Panc1 (cell line): ENCODE measurements at regions not wholly inside any gene's neighbourhood (a gene's known extent, or its start where the extent isn't known, plus 50 kb on each side); places are given as distances from the start of the nearest gene placed in this dataset.

ENCODE experiments used
- ATAC-seq: fragments of 200-7000 bp; cut with Tn5 transposase; 2 replicates; pipeline ENCODE4 v1.9.1; 2020; ENCODE audit warnings: mild to moderate bottlenecking, moderate library complexity
- BruUV-seq: library from RNA; stranded (reverse); fragments of 400-500 nt; replicated peaks from 2 replicates; lab custom pipeline; 2021; lab: Mats Ljungman, UMichigan
- CTCF ChIA-PET: fragments of 300-600 bp; sonication (Branson Sonifier 250); formaldehyde crosslinking; loops from one replicate; lab custom pipeline; 2022; ENCODE audit warnings: antibody characterized with exemption; lab: Charles Lee
- POLR2A ChIA-PET: fragments of 300-600 bp; sonication (Branson Sonifier 250); formaldehyde crosslinking; loops from one replicate; lab custom pipeline; 2022; ENCODE audit warnings: antibody characterized with exemption; lab: Charles Lee
- DNase-seq: peaks from one replicate; pipeline ENCODE4 v3.0.0-alpha.2; 2010; ENCODE audit warnings: low read depth, low spot score
- H3K27ac ChIP-seq: 2 replicates; pipeline ENCODE4 v1.5.1; 2011; ENCODE audit warnings: mild to moderate bottlenecking, low read length, inconsistent platforms
- H3K27me3 ChIP-seq: fragments of 200-500 bp; sonication (Bioruptor generic); 2 replicates; pipeline ENCODE4 v1.6.0; 2014; ENCODE audit warnings: low read length, inconsistent platforms; ENCODE audit not compliant: control insufficient read depth, insufficient read depth
- H3K36me3 ChIP-seq: fragments of 200-500 bp; sonication (Bioruptor generic); 2 replicates; pipeline ENCODE4 v1.5.1; 2014; ENCODE audit warnings: inconsistent platforms, mild to moderate bottlenecking, low read length, moderate library complexity; ENCODE audit not compliant: control insufficient read depth, insufficient read depth
- H3K4me1 ChIP-seq: 2 replicates; pipeline ENCODE4 v1.5.1; 2011; ENCODE audit warnings: inconsistent platforms, mild to moderate bottlenecking, low read length, moderate library complexity; ENCODE audit not compliant: control insufficient read depth, insufficient read depth
- H3K4me3 ChIP-seq, 2 experiments: 2 replicates each; pipeline ENCODE4 v1.5.1; 2011 to 2012; ENCODE audit warnings: low read depth in 2 of 2, low read length in 2 of 2, mild to moderate bottlenecking in 2 of 2, inconsistent platforms in 1 of 2, moderate library complexity in 1 of 2
- H3K9me3 ChIP-seq: fragments of 200-500 bp; sonication (Bioruptor generic); 2 replicates; pipeline ENCODE4 v1.5.1; 2014; ENCODE audit warnings: low read depth, mild to moderate bottlenecking, inconsistent platforms, low read length, moderate library complexity; ENCODE audit not compliant: control insufficient read depth, insufficient read depth
- POLR2AphosphoS5 ChIP-seq: IDR thresholded peaks from 2 replicates; pipeline ENCODE4 v1.6.1; 2012; ENCODE audit warnings: mild to moderate bottlenecking, low read depth, low read length, moderate library complexity
- SIN3A ChIP-seq: IDR thresholded peaks from 2 replicates; pipeline ENCODE4 v1.6.1; 2012; ENCODE audit warnings: low read depth, mild to moderate bottlenecking, low read length, moderate library complexity, borderline replicate concordance; ENCODE audit not compliant: insufficient read depth
- TCF7L2 ChIP-seq: IDR thresholded peaks from 2 replicates; pipeline ENCODE4 v1.6.1; 2011; ENCODE audit warnings: mild to moderate bottlenecking, low read depth, low read length, inconsistent platforms
- in situ Hi-C: cut with HindIII; loops from 2 replicates; pipeline ENCODE4 v1.10.0; 2016; ENCODE audit warnings: low sequenced_read_pairs, low pct_unique_long_range_greater_than_20kb
- intact Hi-C: fragments of 100-400 bp; cut with micrococcal nuclease; formaldehyde crosslinking; loops from one replicate; pipeline ENCODE4 v1.10.0; 2022; ENCODE audit not compliant: unreplicated experiment
- TF ChIP-seq, protein P1 (sequence below), 2 experiments: IDR thresholded peaks; 2 replicates each; pipeline ENCODE4 v1.6.1; 2011 to 2012; ENCODE audit warnings: low read depth in 2 of 2, control low read depth in 1 of 2, low read length in 1 of 2, mild to moderate bottlenecking in 1 of 2, moderate library complexity in 1 of 2; ENCODE audit not compliant: insufficient read depth in 1 of 2
- TF ChIP-seq, protein P2 (sequence below): fragments of 450-650 bp; IDR thresholded peaks from 2 replicates; pipeline ENCODE4 v1.5.1; 2017; ENCODE audit warnings: mild to moderate bottlenecking

DNA sequence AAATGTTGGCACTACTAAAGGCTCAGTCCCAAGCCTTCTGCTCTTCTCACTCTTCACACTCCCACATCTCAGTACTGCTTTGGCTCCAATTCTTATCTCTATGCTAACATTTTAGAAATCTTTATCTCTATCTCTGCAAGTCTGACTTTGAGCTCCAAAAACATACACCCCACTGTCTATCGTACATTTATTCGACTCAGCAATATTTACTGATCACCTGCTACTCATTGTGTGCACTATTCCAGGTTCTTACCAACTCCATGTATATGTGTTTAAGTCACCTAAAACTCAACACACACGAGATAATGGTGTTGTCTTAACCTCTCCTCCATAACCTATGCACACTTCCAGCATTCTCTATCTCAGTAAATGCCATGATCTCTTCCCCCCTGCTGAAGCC is 268.2 kb upstream of the CRIM1 start:
- Histone ChIP-seq H3K9me3 (no peaks in the 10 kb centered on the region), H3K27me3 (no peaks in the 10 kb centered on the region), H3K27ac (no peak overlapping the region), H3K4me3 (no peak overlapping the region), H3K36me3 (no peaks in the 10 kb centered on the region), H3K4me1 (no peaks in the 10 kb centered on the region)
- DNase-seq (no peak), ATAC-seq (no peak)
- intact Hi-C loops, result no loop called here
- no TSS peak for BruUV-seq
- TF ChIP-seq TCF7L2, result no peak
- TF ChIP-seq, protein P1, sequence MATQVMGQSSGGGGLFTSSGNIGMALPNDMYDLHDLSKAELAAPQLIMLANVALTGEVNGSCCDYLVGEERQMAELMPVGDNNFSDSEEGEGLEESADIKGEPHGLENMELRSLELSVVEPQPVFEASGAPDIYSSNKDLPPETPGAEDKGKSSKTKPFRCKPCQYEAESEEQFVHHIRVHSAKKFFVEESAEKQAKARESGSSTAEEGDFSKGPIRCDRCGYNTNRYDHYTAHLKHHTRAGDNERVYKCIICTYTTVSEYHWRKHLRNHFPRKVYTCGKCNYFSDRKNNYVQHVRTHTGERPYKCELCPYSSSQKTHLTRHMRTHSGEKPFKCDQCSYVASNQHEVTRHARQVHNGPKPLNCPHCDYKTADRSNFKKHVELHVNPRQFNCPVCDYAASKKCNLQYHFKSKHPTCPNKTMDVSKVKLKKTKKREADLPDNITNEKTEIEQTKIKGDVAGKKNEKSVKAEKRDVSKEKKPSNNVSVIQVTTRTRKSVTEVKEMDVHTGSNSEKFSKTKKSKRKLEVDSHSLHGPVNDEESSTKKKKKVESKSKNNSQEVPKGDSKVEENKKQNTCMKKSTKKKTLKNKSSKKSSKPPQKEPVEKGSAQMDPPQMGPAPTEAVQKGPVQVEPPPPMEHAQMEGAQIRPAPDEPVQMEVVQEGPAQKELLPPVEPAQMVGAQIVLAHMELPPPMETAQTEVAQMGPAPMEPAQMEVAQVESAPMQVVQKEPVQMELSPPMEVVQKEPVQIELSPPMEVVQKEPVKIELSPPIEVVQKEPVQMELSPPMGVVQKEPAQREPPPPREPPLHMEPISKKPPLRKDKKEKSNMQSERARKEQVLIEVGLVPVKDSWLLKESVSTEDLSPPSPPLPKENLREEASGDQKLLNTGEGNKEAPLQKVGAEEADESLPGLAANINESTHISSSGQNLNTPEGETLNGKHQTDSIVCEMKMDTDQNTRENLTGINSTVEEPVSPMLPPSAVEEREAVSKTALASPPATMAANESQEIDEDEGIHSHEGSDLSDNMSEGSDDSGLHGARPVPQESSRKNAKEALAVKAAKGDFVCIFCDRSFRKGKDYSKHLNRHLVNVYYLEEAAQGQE (IDR thresholded peaks at IDR 0.05; ENCODE audit: insufficient read depth in 1 of 2, low read depth in 2 of 2, low read length in 1 of 2), result no peak
- no peak for TF ChIP-seq POLR2AphosphoS5
- TF ChIP-seq, protein P2, sequence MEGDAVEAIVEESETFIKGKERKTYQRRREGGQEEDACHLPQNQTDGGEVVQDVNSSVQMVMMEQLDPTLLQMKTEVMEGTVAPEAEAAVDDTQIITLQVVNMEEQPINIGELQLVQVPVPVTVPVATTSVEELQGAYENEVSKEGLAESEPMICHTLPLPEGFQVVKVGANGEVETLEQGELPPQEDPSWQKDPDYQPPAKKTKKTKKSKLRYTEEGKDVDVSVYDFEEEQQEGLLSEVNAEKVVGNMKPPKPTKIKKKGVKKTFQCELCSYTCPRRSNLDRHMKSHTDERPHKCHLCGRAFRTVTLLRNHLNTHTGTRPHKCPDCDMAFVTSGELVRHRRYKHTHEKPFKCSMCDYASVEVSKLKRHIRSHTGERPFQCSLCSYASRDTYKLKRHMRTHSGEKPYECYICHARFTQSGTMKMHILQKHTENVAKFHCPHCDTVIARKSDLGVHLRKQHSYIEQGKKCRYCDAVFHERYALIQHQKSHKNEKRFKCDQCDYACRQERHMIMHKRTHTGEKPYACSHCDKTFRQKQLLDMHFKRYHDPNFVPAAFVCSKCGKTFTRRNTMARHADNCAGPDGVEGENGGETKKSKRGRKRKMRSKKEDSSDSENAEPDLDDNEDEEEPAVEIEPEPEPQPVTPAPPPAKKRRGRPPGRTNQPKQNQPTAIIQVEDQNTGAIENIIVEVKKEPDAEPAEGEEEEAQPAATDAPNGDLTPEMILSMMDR, result no peak
- TF ChIP-seq SIN3A, result no peak
- ChIA-PET POLR2A (no interaction called here), CTCF (no interaction called here)
- in situ Hi-C loops, result no loop called here

DNA sequence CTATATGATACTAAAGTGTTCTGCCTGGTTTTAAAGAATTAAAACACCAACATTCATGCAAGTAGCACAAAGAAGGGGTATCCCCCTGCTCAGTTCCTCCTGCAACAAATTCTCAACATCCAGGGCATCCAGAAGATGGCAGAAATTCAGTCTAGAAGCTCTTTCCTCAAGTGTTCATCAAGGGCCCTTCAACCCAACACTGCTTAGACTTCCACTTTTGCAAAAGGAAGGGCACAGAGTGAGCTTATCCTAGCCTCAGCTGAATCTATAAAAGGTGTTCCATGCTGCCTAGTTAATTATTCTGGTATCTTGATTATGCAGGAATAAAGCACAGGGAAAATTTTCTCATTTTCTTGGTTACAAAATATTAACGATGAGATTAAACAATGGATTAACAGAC is 275.8 kb upstream of the CRIM1 start:
- intact Hi-C loops (no loop called here), in situ Hi-C loops (no loop called here)
- H3K4me3 ChIP-seq, result no peak overlapping the region
- H3K27ac ChIP-seq, result no peak overlapping the region
- ATAC-seq, result no peak
- H3K4me1 ChIP-seq, result no peaks in the 10 kb centered on the region
- H3K9me3 ChIP-seq, result no peaks in the 10 kb centered on the region
- CTCF ChIA-PET, result no interaction called here
- no peak for TF ChIP-seq SIN3A
- TF ChIP-seq, protein P2, result no peak
- no peak for DNase-seq
- H3K36me3 ChIP-seq, result no peaks in the 10 kb centered on the region
- H3K27me3 ChIP-seq, result no peaks in the 10 kb centered on the region; the same call in 1 of the 2 replicates
- no TSS peak for BruUV-seq
- POLR2A ChIA-PET, result no interaction called here

DNA sequence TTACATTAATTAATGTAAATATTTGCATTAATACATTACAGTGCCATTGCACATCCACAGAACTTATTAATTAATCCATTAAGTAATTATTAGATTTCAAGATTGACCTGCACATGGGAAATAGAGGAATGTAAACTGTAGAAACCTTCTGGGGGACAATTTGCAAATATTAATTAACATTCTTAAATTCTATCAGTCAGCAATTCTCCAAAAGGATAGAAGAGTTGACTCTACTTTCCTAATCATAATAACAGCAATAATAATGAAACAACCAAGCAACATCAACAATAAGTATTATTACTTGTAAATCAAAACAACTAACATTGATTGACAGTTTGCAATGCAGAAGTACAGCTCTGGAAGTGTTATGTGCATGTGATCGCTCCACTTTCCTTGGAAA is 281.6 kb upstream of the CRIM1 start:
- Histone ChIP-seq H3K27me3 (no peaks in the 10 kb centered on the region), H3K9me3 (no peaks in the 10 kb centered on the region), H3K36me3 (no peaks in the 10 kb centered on the region), H3K27ac (no peak overlapping the region), H3K4me1 (no peaks in the 10 kb centered on the region), H3K4me3 (no peak overlapping the region)
- BruUV-seq, result no TSS peak
- intact Hi-C loops (no loop called here), in situ Hi-C loops (no loop called here)
- ATAC-seq, result no peak
- CTCF ChIA-PET, result no interaction called here
- no peak for DNase-seq
- POLR2A ChIA-PET, result no interaction called here
- TF ChIP-seq, protein P1 (IDR thresholded peaks at IDR 0.05; ENCODE audit: insufficient read depth in 1 of 2, low read depth in 2 of 2, low read length in 1 of 2), result no peak
- TF ChIP-seq SIN3A, result no peak
- TF ChIP-seq, protein P2, result no peak
- no peak for TF ChIP-seq POLR2AphosphoS5
- no peak for TF ChIP-seq TCF7L2
